ENCODE measurements at regions not wholly inside any gene's neighbourhood (a gene's known extent, or its start where the extent isn't known, plus 50 kb on each side); places are given as distances from the start of the nearest gene placed in this dataset.

- no peak for DNase-seq (ENCODE audit: low read depth)
Measured at GRCh38 chr5:3957658-3958057, 362.0 kb downstream of the IRX1 start.

- DNase-seq (ENCODE audit: low read depth), result no peak
Measured at GRCh38 chr5:3958389-3958788, 362.8 kb downstream of the IRX1 start.

GRCh38 chr5:3962113-3962512 is 366.5 kb downstream of the IRX1 start:
- DNase-seq (ENCODE audit: low read depth), result no peak

- DNase-seq (ENCODE audit: low read depth), result no peak
Measured at GRCh38 chr5:3963652-3964051, 368.0 kb downstream of the IRX1 start.

GRCh38 chr5:3980156-3980555 is 384.5 kb downstream of the IRX1 start:
- no peak for DNase-seq (ENCODE audit: low read depth)

GRCh38 chr5:3987867-3988266 is 392.2 kb downstream of the IRX1 start:
- no peak for DNase-seq (ENCODE audit: low read depth)

DNA sequence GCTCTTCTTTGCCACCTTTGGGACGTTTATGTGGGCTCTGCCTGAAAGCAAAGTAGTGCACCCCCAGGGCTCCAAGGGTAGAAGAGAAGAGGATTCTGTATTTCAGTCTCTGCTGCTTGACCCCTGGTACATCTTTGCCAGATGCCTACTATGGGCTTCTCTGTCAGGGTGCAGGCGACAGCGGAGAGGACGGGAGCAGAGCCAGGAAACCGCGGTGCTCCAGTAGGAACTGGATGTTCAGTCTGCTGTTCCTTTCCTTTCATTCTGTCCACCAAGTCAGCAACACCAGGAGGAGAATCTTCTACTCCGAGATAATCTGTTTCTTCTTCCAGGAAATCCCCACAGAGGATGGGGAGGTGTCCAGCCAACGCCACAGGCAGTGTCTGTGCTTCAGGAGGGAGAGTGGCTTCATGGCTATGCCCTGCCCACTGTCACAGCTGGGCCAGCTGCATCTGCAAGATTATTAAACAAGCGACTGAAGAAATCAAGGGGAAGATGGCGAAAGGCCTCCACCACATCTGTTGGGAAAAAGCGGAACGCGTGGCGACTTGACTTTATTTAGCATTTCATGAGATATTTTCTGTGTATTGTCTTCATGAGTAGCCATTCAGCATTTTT is 398.3 kb downstream of the IRX1 start:
- DNase-seq (ENCODE audit: low read depth), result no peak

DNA sequence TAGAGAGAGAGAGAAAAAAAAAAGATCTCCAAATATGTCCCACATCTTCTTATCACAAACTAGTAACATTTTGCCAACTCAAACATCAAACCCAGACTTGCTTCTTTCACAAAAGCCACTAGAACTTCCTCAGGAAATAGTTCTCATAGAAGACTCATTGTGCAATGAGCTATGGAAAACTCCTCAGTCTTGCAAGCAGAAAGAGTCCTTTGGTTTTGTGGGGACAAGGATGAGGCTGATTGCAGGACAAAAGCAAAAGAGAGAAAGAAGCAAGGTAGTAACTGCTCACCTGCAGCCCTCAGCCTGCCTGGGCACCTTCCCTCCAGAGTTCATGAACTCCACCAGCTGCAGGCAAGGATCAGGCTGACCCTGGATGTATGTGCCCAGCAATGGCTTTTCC is 399.0 kb downstream of the IRX1 start:
- DNase-seq (ENCODE audit: low read depth), result no peak

GRCh38 chr5:3995954-3996619 is 400.5 kb downstream of the IRX1 start:
- no peak for DNase-seq (ENCODE audit: low read depth)

DNA sequence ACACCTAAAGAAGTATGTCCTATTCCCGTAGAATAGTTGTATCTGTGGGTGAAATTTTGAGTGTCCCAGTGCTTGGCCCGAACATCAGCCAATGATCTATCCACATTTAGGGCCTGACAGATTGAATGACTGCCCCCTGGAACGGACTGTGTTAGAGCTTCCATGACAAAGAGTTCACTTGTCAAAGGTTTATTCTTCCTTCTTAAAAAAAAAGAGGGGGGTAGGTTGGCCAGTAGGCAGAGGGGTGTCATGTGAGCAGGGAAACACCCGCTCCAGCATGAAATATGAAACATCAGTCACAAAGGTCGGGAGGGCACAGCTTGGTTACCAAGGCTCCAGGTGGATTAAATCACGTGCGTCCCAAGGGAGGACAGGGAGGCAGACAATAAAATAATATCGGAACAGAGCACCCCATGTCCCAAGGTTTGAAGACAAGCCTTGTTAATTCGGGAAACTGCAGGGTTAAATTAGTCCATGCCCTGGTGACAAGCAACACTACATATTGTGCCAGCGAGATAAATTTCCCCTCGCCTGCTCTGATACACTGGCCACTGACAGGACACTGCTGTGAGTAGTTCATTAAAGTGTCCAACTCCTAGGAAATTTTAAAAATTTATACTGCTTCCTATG is 401.2 kb downstream of the IRX1 start:
- no peak for DNase-seq (ENCODE audit: low read depth)

DNA sequence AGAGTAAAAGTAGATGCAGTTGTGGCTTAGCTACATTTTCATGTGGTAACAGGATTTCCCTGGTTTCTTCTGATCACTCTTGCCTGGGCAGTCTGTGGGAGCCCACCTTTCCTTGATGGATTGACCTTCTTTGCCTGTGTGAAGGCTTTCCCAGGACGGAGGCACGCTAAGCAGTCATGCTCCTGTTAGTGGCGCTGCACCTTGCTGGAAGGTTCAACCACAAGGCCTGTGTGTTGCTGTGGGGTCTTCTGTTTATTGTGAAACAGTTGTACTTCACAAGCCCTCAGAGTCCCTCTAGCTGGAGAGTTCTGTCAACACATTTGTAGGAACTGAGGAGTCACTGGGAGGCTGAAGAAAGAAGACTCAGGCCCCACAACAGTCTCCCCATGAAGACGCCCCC is 402.0 kb downstream of the IRX1 start:
- DNase-seq (ENCODE audit: low read depth), result no peak

DNA sequence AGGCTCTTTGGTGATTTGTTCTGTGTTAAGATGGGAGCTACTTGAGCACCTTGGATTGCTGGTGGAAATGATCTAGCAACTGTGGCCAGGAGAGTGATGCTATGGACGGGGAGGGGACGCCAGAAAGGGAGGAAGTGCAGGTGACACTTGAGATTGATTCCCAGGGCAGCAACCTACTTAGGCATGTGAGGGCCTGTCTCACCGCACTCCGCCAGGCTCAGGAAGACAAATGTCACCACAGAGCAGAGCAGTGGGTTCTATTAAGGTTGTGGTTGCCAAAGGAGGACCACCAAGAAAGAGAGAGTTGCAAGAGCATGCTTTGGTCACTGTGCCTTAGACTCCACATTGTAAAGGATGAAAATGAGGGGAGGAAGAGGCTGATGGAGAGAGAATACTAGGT is 404.3 kb downstream of the IRX1 start:
- no peak for DNase-seq (ENCODE audit: low read depth)

DNA sequence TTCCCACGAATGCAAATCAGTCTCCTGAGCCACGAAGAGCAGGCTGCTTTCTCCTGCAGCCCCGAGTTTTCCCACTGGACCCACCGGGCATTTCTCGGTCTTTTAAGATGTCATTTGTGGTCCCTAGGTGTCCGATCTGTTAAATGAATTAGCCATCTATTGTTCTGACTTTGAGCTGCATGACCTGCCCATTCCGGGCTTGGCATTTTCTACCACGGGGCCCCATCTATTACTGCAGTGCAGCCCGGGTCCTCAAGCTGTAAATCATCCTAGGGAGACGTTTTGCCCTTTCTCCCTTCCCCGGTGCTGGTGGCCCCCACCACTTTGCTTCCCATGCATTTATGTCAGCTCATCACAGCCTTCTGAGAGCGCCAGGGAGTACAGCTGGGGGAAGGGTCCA is 405.4 kb downstream of the IRX1 start:
- DNase-seq (ENCODE audit: low read depth), result no peak

- DNase-seq (ENCODE audit: low read depth), result no peak
Measured at GRCh38 chr5:4001758-4002533, 406.3 kb downstream of the IRX1 start.

- no peak for DNase-seq (ENCODE audit: low read depth)
Measured at GRCh38 chr5:4005335-4005734, 409.7 kb downstream of the IRX1 start.

DNA sequence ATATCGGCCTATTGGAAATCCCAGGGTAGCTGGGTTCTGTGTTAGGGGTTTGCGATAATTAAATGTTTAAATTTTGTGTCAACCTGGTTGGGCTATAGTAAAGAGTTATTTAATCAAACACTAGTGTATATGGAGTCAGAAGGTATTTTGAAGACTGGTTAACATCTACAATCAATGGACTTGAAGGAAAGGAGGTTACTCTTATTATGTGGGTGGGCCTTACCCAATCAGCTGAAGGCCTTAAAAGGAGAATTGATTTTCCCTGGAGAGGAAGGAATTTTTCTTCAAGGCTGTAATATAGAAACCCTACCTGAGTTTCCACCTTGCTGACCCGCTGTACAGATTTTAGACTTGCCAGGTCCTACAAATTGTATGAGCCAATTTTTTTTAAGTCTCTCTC is 411.4 kb downstream of the IRX1 start:
- no peak for DNase-seq (ENCODE audit: low read depth)

DNA sequence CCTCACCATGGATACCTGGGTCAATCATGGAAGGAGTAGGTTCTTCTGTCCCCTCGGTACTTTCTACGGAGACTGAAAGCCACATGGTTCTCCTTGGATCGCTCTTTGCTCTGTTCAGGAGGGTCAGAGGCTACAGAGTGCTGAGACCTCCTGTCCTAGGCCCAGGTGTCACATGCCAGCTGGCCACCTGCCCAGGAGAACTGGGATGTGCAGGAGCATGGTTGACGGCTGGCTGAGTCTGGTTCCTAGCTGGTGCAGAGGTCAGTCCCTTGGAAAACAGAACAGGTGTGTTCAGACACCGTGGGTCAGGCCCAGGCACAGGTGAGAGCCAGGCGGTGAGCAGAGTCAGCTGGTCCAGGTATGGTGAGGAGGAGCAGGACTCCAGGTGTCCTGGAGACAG is 416.3 kb downstream of the IRX1 start:
- DNase-seq (ENCODE audit: low read depth), result no peak

DNA sequence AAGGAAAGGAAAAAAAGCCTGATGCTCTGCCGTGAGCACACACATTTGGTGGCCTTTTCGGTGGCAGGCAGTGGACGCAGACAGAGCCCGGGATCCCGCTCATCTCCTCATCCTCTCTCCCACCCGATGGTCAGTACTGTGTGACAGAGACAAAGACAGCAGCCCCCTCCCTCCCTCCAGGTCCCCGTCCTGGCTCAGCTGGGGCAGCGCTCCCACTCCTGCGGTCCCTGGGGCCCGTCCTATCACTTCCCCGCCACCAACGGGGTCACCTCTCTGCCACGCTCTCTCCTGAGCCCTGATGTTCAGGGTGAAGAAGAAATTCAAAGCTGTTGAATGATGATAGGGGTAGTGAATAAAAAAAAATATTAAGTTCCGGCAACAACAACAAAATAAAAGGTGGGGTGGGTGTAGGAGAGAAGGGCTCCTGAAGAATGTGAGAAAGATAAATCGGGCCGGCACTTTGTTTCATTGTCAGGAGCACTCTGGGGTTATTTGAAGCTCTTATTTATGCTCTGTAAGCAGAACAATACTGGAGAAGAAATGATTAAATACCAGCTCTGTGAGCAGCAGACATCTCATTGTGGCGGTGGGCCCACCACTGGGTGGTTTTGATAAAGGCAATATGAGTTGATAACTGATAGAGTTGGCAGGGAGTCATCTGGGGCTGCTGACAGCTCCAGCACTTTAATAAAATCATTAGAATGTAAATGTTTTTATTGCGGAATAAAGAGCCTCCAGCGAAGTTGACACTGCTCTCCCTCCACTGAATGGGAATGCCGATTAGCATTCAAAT is 417.7 kb downstream of the IRX1 start:
- DNase-seq (ENCODE audit: low read depth), result no peak

GRCh38 chr5:4015709-4016108 is 420.1 kb downstream of the IRX1 start:
- DNase-seq (ENCODE audit: low read depth), result no peak

DNA sequence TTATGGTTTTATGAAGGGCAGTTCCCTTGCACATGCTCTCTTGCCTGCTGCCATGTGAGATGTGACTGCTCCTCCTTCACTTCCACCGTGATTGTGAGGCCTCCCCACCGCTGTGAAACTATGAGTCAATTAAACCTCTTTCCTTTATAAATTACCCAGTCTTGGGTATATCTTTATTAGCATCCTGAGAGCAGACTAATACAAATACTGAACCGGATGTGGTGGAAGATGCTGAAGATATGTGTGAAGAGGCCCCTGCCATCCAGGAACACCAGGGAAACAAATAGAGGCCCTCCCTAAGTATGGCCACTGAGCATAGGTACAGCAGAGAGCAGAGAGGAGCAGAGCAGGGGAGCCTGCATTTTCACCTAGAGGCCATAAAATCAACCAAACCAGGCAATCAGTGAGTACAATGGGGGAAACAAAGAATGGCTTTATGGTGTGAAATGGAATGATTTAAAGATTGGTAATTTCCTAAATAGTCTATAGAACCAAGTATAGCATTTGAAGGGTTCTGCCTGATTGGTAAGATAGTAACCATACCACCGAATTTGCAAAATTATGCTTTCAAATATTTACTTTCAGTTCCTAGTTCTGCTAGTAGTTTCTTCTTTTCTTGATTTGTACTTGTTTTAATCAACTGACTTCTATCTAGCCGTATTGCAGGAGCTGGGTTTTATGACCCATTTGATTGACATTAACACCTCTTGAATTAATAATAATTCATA is 421.6 kb downstream of the IRX1 start:
- DNase-seq (ENCODE audit: low read depth), result no peak

GRCh38 chr5:4018007-4018406 is 422.4 kb downstream of the IRX1 start:
- DNase-seq (ENCODE audit: low read depth), result no peak

Data from stimulated activated CD8-positive, alpha-beta memory T cell treated with anti-CD3 and anti-CD28 coated beads, Interleukin-7, amount 100 ng/mL, for 24 hours (primary cell).